Endometrium (tissue), 2 donors: ENCODE measurements at regions not wholly inside any gene's neighbourhood (a gene's known extent, or its start where the extent isn't known, plus 50 kb on each side); places are given as distances from the start of the nearest gene placed in this dataset.
"Not testable (repeated sequence)": the region's sequence is repeated elsewhere in the genome, so short reads cannot be mapped to it uniquely, and the experiment has no call there.

Source experiments
- FAIRE-seq: peaks from 2 replicates; lab custom pipeline; 2012; peaks lifted over from hg19 to GRCh38; lab: Jason Lieb, UNC
- donor health status: control.
- donor health status: control.

GRCh38 chr2:183926433-183926832, 671.9 kb upstream of the ZNF804A start:
- FAIRE-seq: no peak

- FAIRE-seq: peak; percentile 99
Measured at GRCh38 chr2:183927406-183928325, 670.7 kb upstream of the ZNF804A start.

GRCh38 chr2:183935005-183935404, 663.3 kb upstream of the ZNF804A start:
- FAIRE-seq: no peak

GRCh38 chr2:183937220-183937619, 661.1 kb upstream of the ZNF804A start:
- no peak for FAIRE-seq

GRCh38 chr2:183946193-183946592, 652.1 kb upstream of the ZNF804A start:
- FAIRE-seq: peak; percentile 86

GRCh38 chr2:183948861-183949260, 649.5 kb upstream of the ZNF804A start:
- no peak for FAIRE-seq

- FAIRE-seq: no peak
Measured at GRCh38 chr2:183950673-183951072, 647.7 kb upstream of the ZNF804A start.

- no peak for FAIRE-seq
Measured at GRCh38 chr2:183951630-183952029, 646.7 kb upstream of the ZNF804A start.

- FAIRE-seq: no peak
Measured at GRCh38 chr2:183952741-183953140, 645.6 kb upstream of the ZNF804A start.

- FAIRE-seq: no peak
Measured at GRCh38 chr2:183963609-183964008, 634.7 kb upstream of the ZNF804A start.

- FAIRE-seq: no peak
Measured at GRCh38 chr2:183964565-183964964, 633.8 kb upstream of the ZNF804A start.

- no peak for FAIRE-seq
Measured at GRCh38 chr2:183967756-183968155, 630.6 kb upstream of the ZNF804A start.

- not testable (repeated sequence) for FAIRE-seq
Measured at GRCh38 chr2:183975676-183976075, 622.7 kb upstream of the ZNF804A start.

- FAIRE-seq: no peak
Measured at GRCh38 chr2:183984871-183985270, 613.5 kb upstream of the ZNF804A start.

GRCh38 chr2:183991968-183992367, 606.4 kb upstream of the ZNF804A start:
- FAIRE-seq: no peak

- FAIRE-seq: no peak
Measured at GRCh38 chr2:183993052-183993451, 605.3 kb upstream of the ZNF804A start.

- FAIRE-seq: no peak
Measured at GRCh38 chr2:183995632-183996031, 602.7 kb upstream of the ZNF804A start.

- FAIRE-seq: no peak
Measured at GRCh38 chr2:183996825-183997793, 601.2 kb upstream of the ZNF804A start.

GRCh38 chr2:183998041-183998796, 600.1 kb upstream of the ZNF804A start:
- FAIRE-seq: no peak

GRCh38 chr2:183998797-183999190, 599.5 kb upstream of the ZNF804A start:
- no peak for FAIRE-seq

GRCh38 chr2:184004289-184004947, 593.9 kb upstream of the ZNF804A start:
- no peak for FAIRE-seq
